ENCODE measurements at regions not wholly inside any gene's neighbourhood (a gene's known extent, or its start where the extent isn't known, plus 50 kb on each side); places are given as distances from the start of the nearest gene placed in this dataset.

DNA sequence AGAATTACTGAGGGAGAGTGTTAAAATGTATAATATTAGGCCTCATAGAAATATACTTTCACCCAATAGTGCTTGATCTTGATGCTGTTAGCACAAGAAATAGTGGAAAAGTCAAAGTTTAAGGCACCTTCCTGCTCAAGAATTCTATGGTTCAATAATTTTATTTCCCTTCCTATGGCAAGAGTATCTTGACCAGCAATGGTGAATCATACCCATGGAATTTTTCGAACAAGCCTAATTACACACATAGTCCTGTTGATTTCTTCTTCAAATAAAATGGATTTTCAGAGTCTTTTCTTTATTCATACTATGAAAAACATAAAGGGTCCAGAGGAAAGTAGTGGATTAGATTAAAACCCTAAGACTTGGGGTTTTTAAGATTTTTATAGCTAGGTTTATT is 810.6 kb downstream of the CDH11 start:
- no peak for DNase-seq
- Histone ChIP-seq H3K27me3 (no peaks in the 10 kb centered on the region), H3K4me3 (no peak overlapping the region), H3K4me1 (no peaks in the 10 kb centered on the region), H3K36me3 (no peaks in the 10 kb centered on the region), H3K27ac (no peak overlapping the region), H3K9me3 (no peaks in the 10 kb centered on the region)
- in situ Hi-C loops (cut with MboI; ENCODE audit: low pct_ligation_motif_present in 1 of 4, low pct_unique_long_range_greater_than_20kb in 1 of 4, low sequenced_read_pairs in 3 of 4): no loop called here
- intact Hi-C loops (cut with DNase I; ENCODE audit: low total_unique reads): no loop called here
- TF ChIP-seq EP300 (IDR thresholded peaks at IDR 0.05; ENCODE audit: low read depth) (no peak), POLR2AphosphoS5 (IDR thresholded peaks at IDR 0.05) (no peak), POLR2A (IDR thresholded peaks at IDR 0.05) (no peak)
- TF ChIP-seq, protein P1, sequence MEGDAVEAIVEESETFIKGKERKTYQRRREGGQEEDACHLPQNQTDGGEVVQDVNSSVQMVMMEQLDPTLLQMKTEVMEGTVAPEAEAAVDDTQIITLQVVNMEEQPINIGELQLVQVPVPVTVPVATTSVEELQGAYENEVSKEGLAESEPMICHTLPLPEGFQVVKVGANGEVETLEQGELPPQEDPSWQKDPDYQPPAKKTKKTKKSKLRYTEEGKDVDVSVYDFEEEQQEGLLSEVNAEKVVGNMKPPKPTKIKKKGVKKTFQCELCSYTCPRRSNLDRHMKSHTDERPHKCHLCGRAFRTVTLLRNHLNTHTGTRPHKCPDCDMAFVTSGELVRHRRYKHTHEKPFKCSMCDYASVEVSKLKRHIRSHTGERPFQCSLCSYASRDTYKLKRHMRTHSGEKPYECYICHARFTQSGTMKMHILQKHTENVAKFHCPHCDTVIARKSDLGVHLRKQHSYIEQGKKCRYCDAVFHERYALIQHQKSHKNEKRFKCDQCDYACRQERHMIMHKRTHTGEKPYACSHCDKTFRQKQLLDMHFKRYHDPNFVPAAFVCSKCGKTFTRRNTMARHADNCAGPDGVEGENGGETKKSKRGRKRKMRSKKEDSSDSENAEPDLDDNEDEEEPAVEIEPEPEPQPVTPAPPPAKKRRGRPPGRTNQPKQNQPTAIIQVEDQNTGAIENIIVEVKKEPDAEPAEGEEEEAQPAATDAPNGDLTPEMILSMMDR (IDR thresholded peaks at IDR 0.05): no peak
- WGBS, 2 donors (ENCODE audit: low coverage in 1 of 2): 77 to 82% methylated on average over 1 of the region's 1 CpG

GRCh38 chr16:64309398-64310110 is 812.3 kb downstream of the CDH11 start:
- 62 to 67% methylated on average over 2 of the region's 2 CpGs for WGBS, 2 donors (ENCODE audit: low coverage in 1 of 2)
- Histone ChIP-seq H3K4me3 (no peak overlapping the region), H3K27me3 (no peaks in the 10 kb centered on the region), H3K4me1 (no peaks in the 10 kb centered on the region), H3K36me3 (no peaks in the 10 kb centered on the region), H3K9me3 (no peaks in the 10 kb centered on the region), H3K27ac (no peak overlapping the region)
- TF ChIP-seq, protein P1 (IDR thresholded peaks at IDR 0.05): no peak
- no peak for TF ChIP-seq POLR2AphosphoS5 (IDR thresholded peaks at IDR 0.05)
- TF ChIP-seq EP300 (IDR thresholded peaks at IDR 0.05; ENCODE audit: low read depth): no peak
- TF ChIP-seq POLR2A (IDR thresholded peaks at IDR 0.05): no peak
- no peak for DNase-seq
- in situ Hi-C loops (cut with MboI; ENCODE audit: low pct_ligation_motif_present in 1 of 4, low pct_unique_long_range_greater_than_20kb in 1 of 4, low sequenced_read_pairs in 3 of 4) (no loop called here), intact Hi-C loops (cut with DNase I; ENCODE audit: low total_unique reads) (no loop called here)

DNA sequence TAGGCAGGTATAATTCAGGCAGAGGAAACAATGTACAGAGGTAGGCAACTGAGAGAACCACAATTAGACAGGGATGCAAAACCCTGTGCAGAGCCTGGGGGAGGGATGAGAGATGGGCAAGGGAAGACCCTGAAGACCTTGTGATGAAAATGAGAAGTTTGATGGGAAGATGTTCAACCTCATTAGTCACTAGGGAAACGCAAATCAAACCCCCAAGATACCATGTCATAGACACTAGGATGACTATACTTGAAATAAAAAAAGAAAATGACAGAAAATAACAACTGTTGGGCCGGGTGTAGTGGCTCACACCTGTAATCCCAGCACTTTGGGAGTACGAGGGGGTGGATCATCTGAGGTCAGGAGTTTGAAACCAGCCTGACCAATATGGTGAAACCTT is 813.1 kb downstream of the CDH11 start:
- Histone ChIP-seq H3K4me3 (no peak overlapping the region), H3K4me1 (no peaks in the 10 kb centered on the region), H3K9me3 (no peaks in the 10 kb centered on the region), H3K27me3 (no peaks in the 10 kb centered on the region), H3K27ac (no peak overlapping the region), H3K36me3 (no peaks in the 10 kb centered on the region)
- in situ Hi-C loops (cut with MboI; ENCODE audit: low pct_ligation_motif_present in 1 of 4, low pct_unique_long_range_greater_than_20kb in 1 of 4, low sequenced_read_pairs in 3 of 4) (no loop called here), intact Hi-C loops (cut with DNase I; ENCODE audit: low total_unique reads) (no loop called here)
- TF ChIP-seq POLR2A (IDR thresholded peaks at IDR 0.05) (no peak), EP300 (IDR thresholded peaks at IDR 0.05; ENCODE audit: low read depth) (no peak), POLR2AphosphoS5 (IDR thresholded peaks at IDR 0.05) (no peak)
- TF ChIP-seq, protein P1 (IDR thresholded peaks at IDR 0.05): no peak
- DNase-seq: no peak
- 72 to 83% methylated on average over 3 of the region's 3 CpGs for WGBS, 2 donors (ENCODE audit: low coverage in 1 of 2)

DNA sequence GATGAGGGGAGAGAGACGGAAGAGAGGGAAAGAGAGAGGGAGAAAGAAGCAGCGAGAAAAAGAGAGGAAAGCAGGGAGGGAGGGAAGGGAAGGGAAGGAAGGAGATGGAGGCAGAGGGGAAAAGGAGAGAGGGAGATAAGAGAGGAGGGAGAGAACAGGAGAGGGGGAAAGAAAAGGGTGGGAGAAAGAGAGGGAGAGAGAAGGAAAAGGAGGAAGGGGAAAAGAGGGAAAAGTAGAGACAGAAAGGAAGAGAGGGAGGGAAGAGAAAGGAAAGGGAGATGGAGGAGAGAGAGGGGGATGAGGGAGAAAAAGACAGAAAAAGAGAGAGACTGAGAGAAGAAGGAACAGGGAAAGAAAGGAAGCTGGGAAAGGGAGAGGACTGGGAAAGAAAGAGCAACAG is 814.4 kb downstream of the CDH11 start:
- intact Hi-C loops (cut with DNase I; ENCODE audit: low total_unique reads): no loop called here
- no peaks in the 10 kb centered on the region for H3K4me1 ChIP-seq
- TF ChIP-seq EP300 (IDR thresholded peaks at IDR 0.05; ENCODE audit: low read depth) (no peak), POLR2A (IDR thresholded peaks at IDR 0.05) (no peak), POLR2AphosphoS5 (IDR thresholded peaks at IDR 0.05) (no peak)
- TF ChIP-seq, protein P1 (IDR thresholded peaks at IDR 0.05): no peak
- no peak for DNase-seq
- 62 to 69% methylated on average over 2 of the region's 2 CpGs for WGBS, 2 donors (ENCODE audit: low coverage in 1 of 2)
- in situ Hi-C loops (cut with MboI; ENCODE audit: low pct_ligation_motif_present in 1 of 4, low pct_unique_long_range_greater_than_20kb in 1 of 4, low sequenced_read_pairs in 3 of 4): no loop called here
- H3K27ac ChIP-seq: no peak overlapping the region
- no peak overlapping the region for H3K4me3 ChIP-seq
- no peaks in the 10 kb centered on the region for H3K9me3 ChIP-seq
- H3K36me3 ChIP-seq: no peaks in the 10 kb centered on the region
- H3K27me3 ChIP-seq: no peaks in the 10 kb centered on the region

Measured in transverse colon (tissue), 4 donors.